Fibroblast of skin of right biceps (primary cell): ENCODE measurements at regions not wholly inside any gene's neighbourhood (a gene's known extent, or its start where the extent isn't known, plus 50 kb on each side); places are given as distances from the start of the nearest gene placed in this dataset.

ENCODE experiments used
- DNase-seq: peaks from one replicate; pipeline ENCODE4 v3.0.0-alpha.2; 2013

DNA sequence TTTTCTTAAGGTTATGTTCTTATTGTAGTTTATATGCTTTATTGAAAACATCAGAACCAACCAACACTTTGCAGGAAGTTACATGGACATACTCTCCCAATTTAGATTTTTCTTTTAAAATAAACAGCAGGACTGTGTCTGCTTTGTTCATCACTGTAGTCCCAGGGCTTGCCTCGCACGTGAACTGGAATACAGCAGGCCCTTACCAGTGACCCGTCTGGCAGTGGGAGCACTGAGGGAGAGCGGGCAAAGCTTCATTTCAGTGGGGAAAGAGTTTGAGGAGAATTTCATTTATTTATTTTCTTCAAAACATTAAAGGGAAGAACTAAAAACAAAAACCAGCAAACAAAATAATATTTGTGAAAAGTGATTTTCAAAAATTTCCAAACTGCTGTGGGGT, 230.8 kb downstream of the PAX1 start:
- no peak for DNase-seq

DNA sequence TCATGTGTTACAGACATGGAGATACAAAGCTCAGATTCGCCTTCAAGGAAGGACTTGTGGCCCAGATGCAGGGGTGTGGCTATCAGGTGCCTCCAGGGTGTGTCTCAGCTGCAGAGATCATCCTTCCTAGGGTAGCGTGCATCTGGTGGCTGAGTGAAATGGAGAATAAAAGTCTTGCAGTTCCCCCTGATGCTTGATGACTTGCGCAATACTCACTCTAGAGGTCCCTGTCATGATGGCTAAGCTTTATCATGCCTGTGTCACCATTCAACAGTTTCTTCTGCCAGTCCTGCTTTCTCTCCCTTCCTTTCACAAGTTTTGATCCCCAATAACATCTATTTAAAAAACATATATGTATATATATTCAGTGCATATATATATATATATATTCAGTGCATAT, 228.1 kb downstream of the PAX1 start:
- no peak for DNase-seq

DNA sequence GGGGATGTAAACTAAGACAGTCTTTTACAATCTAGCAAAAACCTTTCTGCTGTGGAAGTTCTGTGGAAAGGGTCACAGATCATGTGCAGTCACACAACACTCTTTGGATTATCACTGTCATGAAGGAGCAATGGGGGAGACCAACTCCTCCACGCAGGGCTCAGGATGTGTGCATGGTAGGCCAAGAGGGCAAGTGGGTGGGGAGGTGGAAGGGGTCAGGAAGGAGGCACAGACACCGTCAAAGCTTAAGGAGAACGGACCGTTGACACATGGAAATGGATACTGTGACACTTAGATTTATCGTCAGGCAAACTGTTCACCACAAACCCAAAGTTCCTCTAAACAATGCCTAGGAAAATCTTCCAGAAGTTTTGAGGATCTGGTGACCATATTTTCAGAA, 215.8 kb downstream of the PAX1 start:
- no peak for DNase-seq

DNA sequence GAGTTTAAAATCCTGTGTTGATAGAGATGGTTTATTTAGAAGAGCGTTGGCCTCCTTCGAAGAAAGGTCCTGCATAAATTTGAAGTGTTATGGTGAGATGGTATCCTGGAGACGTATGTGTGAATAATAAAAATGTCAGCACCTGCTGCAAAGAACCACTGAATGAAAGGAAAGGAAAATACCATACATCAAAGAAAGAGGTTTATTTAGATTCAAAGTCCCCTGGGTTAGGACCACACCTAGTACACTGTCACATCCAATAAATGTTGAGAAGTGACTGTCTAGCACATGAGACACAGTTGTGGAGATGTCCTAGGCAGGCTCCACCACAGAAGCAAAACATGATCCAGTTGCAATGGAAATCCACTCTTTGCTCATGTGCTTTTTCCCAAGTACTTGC, 214.7 kb downstream of the PAX1 start:
- no peak for DNase-seq

DNA sequence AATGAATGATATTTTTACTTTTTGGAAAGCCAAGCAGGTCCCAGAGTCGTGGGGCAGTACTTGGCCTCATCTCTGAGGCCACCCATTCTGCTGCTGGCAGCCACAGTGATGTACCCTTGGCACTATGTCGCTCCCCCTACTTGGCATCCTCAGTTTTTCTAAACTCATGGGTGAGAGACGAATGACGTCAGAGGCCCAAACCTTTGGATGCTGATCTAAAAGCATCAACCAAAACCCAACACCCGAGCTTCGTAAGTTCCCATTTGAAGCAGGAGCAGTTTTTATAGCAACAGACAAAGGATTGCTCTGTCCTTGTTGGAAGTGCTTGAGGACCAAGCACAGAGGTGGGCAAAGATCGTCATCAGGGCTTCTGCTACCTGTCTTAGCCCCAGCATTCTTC, 212.9 kb downstream of the PAX1 start:
- DNase-seq = no peak

DNA sequence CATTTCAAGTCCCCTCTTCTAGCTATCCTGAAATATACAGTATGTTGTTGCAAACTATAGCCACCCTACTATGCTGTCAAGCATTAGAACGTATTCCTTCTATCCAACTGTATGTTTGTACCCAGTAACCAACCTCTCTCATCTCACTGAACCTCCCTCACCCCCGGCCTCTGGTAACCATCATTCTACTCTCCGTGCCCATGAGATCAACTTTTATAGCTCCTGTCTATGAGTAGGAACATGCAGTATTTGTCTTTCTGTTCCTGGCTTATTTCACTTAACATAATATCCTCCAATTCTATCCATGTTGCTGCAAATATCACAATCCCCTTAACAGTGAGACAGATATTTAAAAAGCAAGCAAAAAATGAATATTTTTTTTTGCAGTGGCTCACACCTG, 196.9 kb downstream of the PAX1 start:
- DNase-seq = no peak

DNA sequence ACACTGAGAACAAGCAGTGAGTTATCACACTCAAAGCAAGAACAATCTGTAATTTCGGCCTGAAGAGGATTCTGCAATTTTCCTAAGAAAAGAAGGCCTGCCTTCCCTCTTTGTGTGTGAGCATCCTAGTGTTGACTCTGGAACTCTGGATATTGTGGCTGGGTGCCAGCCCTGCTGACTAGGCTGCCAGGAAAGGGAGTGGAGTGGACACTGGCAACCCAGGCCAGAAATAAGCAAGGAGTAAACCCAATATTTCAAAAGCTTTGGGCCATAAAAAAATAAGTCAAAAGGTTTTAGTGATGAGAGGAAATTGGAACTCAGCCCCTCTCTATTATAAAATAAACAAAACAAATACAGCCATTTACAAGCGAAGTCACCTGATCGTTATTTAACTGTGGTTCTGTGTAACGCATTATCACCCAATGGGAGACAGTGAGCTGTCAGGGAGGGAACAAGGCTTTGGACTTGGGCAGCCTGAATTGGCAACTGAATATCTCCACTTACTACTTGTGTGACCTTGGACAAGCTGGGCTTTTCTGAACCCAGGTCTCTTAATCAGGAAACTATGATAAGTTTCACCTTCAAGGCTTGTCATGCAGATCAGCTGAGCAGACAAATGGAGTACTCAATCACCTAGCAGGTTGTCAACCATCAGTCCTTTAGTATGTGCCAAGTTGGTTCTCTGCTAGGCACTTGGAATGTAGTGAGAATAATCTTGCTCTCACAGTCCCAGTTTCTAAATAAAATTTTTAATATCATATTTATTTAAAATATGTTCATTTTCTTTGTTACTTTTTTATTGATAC, 196.2 kb downstream of the PAX1 start:
- DNase-seq = no peak

DNA sequence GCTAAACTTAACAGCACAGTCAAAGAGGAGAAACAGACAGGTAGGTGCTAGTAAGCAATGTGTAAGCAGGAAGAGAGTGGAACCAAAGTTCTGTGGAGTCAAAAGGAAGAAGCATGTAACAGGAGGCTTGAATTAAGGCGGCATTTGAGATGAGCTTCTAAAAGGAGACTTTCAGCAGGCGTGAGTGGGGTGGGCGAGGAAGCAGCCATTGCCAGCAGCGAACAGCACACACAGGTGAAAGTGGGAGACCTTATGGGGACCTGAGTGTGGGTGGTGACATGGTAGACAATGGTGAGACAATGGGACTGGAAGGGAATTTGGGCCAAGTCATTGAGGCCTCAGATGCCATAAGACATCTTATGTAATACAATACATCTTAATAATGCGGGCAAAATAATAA, 195.0 kb downstream of the PAX1 start:
- no peak for DNase-seq

DNA sequence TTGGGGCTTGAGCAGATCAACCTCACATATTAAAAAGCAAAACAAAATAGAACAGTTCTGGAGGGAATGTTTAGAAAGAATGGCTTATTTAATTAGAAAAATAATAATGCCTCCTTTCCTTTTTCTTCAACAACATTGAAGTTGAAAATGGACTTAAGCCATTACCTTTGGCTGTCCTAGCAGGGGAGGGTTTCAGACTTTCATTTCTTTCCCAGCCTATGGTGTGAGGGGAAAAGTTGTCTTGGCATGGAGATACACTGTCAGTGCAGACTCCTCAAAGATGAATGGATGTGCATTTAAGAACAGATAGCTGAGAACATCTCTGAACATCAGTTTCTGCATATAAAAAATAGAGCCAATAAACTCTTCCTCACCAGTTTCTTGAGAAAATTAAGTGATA, 169.5 kb downstream of the PAX1 start:
- DNase-seq = no peak

DNA sequence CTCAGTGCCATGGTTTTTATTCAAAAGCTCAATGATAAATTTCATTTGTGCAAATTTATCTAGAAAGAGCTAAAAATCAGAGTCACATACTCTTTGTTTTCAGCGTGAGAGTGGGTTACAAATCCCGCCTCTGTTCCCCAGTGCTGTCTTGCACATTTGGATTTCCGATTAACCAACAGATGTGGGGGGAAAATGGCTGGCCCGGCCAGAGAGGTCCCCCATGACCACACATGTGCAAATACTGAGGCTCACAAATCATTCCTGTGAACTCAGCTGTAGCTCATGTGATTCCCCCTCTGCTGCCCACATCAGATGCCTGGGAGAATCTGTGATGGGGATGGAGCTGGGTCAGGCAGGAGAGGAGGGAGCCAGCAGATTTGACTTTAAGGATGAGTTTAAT, 168.7 kb downstream of the PAX1 start:
- no peak for DNase-seq

DNA sequence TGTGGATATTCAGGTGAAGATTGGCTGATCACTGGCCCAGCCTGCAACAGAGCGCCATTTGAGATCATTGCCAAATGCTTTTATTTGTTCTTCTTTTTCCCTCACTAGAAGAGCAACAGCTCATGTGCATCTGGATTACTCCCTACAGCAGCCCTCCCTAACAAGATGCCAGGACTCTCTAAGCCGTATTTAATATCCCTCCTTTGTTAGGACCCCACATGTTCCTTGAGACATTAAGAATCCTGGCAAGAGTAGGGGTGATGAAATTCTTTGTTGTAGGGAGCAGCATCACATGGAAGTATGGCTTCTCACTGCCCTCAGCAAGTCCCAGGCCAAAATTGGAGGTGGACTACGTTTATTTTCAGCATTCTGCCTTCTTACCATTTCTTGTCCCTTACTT, 167.8 kb downstream of the PAX1 start:
- DNase-seq = no peak

DNA sequence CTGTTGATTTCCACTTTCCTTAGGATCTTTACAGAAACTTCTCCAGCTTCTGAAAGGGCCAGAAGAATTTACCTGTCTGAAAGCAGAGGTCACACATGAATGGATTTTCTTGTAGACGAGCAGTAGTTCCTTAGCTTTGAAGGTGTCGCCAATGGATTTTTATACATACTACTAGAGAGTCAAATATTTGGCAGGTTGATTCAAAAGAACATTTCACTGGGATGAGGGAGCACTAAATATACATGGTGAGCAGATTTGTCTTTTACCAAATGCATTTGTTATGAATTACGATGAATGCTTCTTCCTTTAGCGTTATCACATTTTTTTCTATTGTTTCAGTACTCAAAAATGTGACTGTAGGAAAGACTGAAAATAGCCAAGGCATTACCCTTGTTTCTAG, 162.3 kb downstream of the PAX1 start:
- no peak for DNase-seq

DNA sequence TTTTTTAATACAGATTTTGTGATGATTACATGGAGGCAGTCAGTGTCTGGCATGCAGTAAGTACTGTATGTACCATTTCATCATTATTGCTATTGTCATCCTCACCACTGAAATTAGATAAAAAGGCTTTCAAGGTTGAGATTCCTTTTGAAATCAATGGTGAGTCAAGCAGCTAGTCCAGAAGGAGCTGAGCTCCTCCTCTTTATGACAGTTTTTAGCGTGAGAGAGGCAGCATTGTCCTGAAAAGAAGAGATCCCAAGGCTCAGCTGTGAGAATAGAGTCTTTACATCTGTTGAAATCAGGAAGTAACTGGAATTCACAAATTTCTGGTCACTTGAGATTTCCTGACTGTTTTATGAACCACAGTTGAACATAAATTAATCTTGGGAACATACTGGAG, 161.9 kb downstream of the PAX1 start:
- DNase-seq = no peak

DNA sequence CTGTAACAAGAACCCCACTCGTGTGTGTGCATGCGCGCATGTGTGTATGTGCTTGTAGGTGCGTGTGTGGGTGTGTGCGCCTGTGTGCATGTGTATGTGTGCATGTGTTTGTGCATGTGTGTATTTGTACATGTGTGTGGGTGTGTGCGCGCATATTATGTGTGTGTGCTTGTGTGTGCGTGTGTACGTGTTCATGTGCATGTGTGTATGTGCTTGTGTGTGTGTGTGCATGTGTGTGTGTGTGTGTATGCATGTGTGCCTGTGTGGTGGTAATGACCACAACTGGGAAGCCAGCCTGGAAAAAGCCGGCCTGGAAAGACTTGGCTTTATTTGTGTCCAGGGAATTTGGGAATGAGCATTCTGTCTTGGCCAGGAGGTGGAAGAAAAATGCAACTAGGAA, 157.5 kb downstream of the PAX1 start:
- no peak for DNase-seq

DNA sequence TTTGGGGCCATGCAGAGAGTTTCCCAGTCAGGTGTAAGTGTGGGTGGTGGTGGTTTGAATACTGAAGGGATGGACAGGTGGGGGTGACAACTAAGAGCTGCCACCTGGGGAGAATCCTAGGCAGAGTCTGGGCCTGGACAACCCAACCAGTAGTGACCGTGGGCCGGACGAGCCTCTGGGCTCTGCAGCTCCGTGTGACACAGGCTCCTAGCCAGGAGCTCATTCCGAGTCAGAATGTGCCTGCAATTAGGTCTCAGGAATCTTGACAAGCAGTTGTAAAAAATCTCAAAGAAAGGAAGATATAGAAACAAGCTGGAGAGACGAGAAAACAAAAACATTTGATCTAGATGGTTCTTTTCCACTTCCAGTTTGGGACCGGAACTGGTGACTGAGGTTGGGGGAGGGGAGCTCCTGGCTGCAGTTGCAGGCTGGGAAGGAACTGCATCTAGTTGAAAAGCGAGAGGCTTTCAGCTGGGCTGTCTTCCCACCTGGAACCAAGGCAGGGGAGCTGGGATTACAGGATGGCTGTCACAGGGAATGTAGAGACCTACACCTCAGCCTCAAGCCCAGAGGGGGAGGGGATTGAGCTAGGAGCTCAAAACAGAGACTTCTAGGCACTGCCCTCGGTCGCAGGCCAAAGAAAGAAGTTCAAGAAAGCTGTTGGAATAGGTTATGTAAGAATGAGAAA, 156.9 kb downstream of the PAX1 start:
- DNase-seq = no peak

DNA sequence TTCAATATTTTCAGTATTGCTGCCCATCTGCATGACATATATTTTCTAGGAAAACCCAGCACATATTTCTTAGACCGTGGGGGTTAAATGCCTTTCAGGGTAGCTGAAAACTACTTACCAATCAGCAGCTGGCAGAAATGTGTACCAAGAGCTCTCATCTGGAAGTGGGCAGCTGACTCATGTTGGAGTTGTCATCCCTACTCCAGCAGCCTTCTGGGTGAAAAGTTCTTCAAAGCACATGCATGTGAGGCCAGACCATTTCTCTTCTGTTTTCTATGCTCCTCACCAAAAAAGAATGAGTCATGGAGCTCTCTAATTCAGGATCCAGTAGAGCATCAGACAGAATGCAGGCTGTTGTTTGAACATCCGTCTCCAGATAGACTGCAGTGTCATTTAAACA, 135.5 kb downstream of the PAX1 start:
- peak; percentile 79 for DNase-seq

DNA sequence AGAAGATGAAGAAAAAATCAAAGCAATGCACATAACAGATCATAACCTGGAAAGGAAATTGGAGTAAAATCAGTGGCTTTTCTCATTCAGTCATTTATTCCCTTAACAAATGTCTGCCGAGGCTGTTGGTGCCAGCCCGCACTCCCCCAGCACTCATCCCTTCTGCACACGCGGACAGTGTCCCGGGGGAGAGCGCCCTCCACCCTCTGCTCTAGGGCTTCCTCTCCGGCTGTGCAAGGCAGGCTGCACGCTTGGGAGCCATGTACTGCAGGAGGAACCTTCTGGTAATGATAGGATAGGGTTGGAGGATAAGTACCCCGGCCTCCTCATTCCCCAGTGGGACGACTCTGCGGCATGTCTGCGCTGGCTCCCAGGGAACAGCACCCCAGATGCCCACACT, 134.5 kb downstream of the PAX1 start:
- DNase-seq = no peak

DNA sequence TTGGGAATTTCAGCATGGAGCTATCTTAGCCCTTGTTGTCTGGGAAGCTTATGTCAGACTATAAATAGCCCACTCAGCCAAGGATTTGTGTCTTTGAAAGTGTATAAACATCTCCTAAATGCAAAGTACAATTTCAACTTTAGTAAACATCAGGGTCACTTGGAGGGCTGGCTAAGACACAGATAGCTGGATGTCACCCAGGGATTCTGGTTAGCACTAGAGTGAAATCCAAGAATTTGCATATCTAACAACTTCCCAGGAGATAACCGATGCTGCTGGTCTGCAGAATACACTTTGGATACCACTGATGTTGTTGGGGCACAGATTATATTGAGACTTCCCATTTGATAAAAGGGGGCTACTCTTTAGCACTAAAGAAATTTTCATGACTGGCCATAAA, 130.9 kb downstream of the PAX1 start:
- no peak for DNase-seq

DNA sequence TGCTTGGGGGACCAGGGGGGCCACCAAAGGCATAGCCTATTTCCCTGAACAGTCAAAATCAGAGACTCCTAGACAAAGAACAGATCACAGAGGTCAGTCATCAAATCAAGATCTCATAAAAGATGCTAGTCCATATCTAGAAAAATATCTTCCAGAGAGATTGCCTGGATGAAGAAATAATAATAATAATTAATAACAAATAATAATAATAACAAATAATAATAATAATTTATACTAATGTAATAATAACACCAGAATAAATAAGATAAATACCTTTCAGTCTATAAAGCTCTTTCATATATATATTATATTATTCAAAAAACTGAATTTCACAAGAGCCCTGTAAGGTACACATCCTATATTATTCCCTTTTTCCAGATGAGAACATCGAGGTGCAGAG, 129.6 kb downstream of the PAX1 start:
- no peak for DNase-seq

DNA sequence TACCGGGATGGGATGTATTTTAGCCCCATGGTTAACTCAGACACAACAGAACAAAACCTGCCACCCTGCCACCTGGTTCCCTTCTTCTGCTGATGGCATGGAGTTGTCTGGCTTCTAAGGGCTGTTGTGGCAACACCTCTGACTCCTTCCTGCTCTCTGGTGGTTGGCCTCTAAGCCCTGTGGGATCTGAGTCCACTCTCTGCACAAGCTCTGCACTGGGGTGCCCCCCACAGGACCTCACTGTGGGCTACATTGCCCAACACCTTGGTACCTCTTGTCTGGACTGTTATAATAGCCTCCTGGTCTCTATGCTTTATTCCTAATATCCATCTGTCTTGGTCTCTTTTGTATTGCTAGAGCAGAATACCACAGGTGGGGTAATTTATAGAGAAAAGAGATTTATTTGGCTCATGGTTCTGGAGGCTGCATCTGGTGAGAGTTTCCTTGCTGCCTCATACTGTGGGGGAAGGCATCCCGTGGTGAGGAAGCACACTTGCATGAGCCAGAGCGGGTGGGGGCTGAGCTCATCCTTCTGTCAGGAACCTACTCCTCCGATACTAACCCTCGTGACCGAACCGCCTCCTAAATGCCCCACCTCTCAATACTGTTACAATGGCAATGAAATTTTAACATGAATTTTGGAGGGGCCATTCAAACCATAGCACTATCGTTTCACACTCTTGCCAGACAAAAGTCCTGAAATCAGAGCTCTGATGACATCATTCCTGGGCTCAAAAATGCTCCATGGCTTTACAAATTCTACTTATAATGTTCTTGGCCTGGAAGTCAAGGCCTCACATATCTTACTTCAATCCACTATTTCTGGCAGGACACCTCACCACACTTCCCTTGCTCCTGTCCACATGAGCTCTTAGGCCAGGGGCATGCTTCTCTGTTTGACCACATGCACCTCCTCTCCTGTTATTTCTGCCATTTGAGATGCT, 127.2 kb downstream of the PAX1 start:
- DNase-seq = peak; percentile 18

DNA sequence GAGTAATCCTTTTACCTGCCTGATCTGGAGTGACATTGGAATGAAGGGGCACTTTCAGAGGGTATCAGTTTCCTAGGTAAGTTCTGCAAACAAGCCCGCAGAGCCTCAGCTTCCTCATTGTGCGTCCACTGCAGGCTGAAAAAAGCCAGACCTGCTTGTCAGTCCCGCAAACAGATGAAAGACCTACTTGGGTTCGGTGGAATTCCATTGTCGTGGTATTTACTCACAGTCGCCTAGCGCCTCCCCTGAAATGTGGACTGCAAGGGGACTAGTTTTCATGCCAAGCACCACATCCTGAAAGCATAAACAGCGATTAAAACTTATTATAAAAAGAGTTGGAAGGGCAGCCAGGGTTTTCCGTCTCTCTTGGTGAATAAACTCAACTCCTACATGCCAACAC, 121.5 kb downstream of the PAX1 start:
- no peak for DNase-seq

DNA sequence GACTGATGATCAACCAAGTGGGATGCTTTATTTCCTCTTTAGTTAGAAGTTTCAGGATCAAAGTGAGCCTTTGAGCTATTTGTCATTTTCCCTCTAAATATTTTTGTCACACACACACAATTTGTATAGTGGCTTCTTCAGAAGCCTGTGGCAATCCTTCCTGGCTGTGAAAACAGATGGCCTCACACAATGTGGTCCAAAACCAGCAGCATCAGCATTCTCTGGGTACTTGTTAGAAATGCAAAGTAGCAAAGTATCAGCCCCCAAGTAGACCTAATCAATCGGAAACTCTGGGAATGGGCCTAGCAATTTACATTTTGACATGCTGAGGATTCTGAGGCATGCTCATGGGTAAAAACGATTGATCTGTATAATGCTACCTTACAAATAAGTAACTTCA, 115.9 kb downstream of the PAX1 start:
- DNase-seq = no peak

DNA sequence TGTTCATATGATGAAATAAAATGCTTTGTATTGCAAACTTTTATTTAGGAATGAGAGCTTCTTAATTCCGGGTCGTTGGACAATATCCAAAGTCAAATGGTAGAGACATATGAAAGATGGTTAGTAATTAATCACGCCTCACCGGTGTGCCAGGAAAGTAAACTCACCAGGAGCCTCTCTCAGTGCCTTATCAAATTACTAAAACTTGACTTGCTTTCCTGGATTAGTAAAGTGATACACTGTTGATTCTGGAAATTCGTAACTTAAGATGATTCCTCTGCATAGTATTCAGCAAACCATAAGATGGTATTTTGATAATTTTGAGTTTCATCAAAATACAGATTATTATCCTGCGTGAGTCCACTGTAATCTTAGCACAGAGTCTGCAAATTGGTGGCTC, 115.2 kb downstream of the PAX1 start:
- DNase-seq = no peak

DNA sequence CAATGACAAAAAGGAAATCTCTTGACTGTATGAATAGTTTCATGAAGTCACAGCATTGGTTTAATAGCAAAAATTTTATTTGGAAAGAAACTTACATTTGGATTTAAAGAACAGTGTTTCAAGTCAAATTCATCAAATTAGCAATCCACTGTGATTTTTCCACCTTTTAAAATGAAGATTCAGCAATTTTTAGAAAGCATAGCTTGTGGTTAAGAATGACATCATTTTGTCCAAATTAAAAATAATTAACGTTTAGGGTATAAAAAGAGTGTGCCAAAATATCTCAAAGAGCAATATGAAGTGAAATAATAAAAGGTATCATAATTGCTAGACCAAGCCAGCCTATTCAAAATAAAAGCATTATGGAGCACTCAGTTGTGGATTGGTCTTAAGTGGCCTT, 114.6 kb downstream of the PAX1 start:
- DNase-seq = no peak
